HG03439 (cell line): ENCODE measurements at regions not wholly inside any gene's neighbourhood (a gene's known extent, or its start where the extent isn't known, plus 50 kb on each side); places are given as distances from the start of the nearest gene placed in this dataset.
A peak's percentile ranks its signal among the peaks of the same experiment; 100 is the strongest.

Experiments
- ATAC-seq: cut with Tn5 transposase; IDR thresholded peaks from one replicate; pipeline ENCODE4 v1.9.1; 2021; ENCODE audit warnings: mild to moderate bottlenecking, moderate library complexity; ENCODE audit not compliant: unreplicated experiment

DNA sequence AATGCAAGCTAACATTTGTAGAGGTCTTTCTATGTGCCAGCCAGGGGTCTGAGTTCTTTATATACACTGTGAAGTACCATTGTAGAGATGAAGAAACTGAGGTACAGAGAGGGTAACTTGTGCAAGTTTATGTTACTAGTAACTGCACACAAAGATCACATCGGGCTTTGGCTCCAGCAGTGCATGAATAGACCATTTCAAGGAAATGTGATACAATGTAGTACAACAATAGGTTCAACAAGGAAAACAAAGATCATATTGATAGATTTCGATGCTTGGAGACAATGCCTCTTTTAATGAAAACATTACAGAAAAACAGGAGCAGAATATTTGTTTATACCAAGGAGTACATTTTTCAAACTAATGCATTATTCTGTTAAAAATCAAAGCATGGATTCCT is 115.3 kb downstream of the POLR2M start:
- ATAC-seq = no peak

DNA sequence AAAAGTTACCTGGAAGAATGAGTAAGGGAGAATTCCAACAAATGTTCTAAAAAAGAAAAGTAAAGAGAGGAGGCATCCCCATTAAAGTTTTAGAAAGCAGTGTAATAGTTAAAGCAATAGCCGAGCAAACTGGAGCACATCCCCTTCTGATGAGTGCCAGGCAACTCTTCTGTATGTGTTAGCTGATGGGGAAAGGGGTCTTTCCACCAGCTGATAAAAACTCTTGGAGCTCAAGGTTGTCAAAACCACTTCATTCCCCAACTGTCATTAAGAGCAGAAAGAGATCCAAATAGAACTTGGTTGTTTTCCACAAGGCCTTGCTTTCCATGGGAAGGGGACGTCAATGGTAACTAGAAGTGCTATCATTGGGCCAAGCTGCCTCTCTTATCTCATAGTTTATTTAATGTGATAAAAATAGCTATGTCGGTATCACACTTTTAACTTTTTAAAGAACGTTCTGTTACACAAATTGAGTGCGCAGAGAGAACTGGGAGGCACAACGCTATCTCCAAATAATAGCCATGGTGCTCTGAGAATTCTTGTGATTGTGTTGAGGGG is 116.9 kb downstream of the POLR2M start:
- ATAC-seq = no peak

DNA sequence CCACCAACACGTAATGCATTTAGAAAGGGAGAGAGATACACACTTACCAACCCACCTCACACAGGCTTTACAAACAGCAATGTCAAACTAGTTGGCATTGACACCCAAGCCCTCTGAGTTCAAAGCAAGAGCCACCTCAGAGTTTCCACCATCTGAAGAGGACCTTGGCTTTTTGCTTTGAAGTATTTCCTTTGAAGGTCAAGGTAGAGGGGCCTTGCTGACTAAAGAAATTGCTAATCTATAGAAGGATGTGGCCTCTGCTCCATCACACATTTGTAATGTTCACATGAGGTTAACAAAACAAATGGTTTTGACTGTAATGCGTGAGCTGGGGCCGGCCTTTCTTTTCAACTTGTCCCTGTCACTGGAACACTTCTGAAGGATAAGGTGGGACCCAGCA is 117.7 kb downstream of the POLR2M start:
- no peak for ATAC-seq

GRCh38 chr15:57827021-57827420 is 120.5 kb downstream of the POLR2M start:
- ATAC-seq = peak; percentile 56

GRCh38 chr15:57827971-57828370 is 121.5 kb downstream of the POLR2M start:
- ATAC-seq = no peak

DNA sequence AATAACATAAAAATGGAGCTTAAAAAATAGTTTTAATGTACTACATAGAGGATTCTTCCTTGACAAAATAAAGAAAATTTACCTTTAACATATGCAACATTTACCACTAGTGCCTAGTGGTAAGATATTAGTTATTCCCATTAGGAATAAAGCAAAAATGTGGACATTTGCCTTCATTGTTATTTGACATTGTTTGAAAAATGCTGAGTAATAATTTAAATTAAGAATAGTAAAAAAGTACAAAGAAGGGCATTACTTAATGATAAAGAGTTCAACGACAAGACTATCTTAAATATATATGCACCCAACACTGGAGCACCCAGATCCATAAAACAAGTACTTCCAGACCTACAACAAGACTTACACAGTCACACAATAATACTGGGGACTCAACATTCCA is 125.7 kb downstream of the POLR2M start:
- no peak for ATAC-seq

- no peak for ATAC-seq
These were observed 128.6 kb downstream of the POLR2M start for GRCh38 chr15:57835119-57835518.

DNA sequence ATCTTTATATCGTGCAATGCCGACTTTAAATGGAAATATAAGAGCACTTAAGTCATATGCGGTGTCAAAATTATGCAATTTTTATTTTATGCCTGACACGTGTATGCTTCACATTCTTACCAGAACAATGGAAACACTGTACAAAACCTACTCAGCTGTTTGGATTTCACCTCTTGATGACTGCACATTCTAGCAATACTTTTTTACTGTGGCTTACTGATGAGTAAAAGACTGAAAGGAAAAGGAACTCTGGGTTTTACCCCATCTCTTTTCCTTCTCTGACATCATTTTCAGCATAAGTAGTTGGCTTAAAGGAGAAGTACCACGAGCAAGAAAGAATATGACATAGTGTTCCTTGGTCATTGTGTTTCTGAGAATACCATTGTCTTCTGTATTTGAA is 142.8 kb downstream of the POLR2M start:
- ATAC-seq = no peak

GRCh38 chr15:57854531-57854930 is 148.0 kb downstream of the POLR2M start:
- ATAC-seq = no peak

DNA sequence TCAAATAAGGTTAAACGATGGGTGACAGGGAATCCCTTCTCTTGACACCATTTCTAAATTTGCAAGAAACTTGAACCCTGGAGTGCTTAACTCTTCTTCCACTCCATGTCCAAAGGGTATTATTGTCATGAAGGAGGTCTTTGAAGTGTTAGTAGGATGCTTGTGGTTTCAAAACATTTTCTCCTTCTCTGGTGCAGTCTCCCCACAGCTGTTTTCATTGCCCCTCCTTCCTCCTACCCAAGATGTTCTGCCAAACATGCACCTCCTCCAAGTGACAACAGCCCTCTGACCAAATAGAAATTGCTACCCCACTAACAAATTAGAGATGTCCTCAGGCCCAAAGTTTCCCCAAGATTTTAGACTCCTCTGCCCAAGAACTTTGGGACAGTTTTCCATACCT is 151.4 kb downstream of the POLR2M start:
- ATAC-seq = no peak

- ATAC-seq = no peak
These were observed 152.7 kb downstream of the POLR2M start for GRCh38 chr15:57859130-57859685.

GRCh38 chr15:57861034-57861638 is 154.6 kb downstream of the POLR2M start:
- ATAC-seq = no peak

DNA sequence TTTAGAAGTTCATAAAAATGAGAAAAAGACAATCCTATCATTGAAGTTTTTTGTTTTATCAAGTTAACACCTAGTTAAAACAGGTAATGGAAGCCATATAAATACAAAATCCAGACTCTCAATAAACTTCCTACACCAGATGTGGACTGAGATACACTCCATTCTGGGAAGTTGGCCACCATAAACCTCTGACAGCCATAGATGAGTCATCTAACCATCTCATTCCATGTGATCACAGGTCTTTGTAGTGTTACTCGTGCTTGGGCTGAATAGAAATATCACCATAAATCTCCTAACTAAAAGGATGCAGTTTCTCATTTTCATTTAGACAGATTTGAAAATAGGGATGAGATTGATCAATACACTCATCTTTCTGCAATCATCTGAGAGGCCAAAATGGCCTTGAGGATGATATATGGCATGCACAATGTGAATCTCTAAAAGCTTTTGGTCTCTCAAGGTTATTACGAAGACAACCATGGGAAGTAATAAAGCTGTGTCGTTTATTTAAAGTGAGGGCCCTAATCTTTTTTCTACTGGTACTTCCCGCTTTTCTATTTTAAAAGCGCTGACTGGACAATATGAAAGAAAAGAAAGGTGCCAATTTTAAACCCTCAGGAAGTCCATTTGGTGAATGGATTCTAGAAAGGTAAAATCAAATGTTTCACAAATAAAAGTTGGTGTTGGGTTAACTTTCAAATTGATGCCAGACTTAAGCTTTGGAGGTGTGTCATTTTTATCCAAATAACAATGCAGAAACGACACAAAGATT is 155.5 kb downstream of the POLR2M start:
- ATAC-seq = no peak

DNA sequence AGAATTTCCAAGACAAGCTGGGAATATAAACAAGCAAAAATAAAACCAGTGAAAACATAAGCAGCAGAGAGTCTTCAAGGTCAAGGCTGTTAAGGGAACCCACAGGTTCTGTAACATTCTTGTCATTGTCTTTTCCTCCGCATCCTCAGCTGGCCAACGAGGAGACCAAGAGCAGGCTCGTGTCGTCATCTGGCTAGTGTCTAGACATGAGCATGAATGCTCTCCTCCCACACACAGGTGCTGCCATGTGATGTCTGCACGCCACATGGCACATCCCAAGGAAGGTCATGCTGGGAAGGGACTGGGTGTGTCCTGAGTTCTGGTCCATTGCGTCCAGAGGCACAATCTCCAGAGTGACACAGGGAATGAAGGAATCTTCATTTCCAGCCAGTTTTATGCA is 156.2 kb downstream of the POLR2M start:
- ATAC-seq = no peak

DNA sequence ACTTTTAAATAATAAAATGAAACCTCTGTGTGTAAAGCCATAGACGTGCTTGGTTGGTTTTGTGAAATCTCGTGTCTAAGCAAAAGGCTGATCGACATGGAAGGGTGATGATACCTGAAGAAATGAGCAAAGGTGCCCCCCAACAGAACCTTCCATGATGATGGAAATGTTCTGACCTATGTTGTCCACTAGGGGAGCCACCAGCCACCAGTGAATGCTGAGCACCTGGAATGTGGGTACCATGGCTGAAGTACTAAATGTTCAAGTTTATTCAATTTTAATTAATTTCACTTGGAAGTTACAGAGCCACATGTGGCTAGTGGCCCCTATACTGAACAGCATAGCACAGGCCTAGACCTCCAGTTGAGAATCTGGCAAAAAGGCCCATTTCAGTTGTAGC is 158.8 kb downstream of the POLR2M start:
- no peak for ATAC-seq

GRCh38 chr15:57866149-57866736 is 159.7 kb downstream of the POLR2M start:
- no peak for ATAC-seq

DNA sequence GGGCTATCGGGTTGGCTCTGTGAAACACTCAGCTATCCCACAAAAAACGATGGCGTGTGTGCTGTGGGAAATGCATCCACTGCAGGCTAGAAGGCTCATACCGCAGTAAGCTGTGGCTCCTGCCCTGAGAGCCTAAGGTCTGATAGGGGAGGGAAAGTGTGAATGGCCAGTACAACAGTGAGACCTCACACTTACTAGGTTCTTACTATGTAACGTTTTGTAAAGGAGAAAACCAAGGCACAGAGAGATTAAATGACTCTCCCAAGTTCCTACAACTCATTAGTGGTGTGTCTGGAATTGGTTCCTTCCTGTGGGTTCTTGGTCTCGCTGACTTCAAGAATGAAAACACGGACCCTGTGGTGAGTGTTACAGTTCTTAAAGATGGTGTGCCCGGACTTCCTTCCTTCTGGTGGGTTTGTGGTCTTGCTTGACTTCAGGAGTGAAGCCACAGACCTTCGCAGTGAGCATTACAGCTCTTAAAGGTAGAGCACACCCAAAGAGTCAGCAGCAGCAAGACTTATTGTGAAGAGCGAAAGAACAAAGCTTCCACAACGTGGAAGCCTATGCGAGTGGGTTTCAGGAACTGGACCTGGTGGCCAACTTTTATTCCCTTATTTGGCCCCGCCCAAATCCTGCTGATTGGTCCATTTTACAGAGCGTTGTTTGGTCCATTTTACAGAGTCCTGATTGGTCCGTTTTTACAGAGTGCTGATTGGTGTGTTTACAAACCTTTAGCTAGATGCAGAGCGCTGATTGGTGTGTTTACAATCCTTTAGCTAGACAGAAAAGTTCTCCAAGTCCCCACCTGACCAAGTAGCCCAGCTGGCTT is 161.7 kb downstream of the POLR2M start:
- ATAC-seq = no peak

DNA sequence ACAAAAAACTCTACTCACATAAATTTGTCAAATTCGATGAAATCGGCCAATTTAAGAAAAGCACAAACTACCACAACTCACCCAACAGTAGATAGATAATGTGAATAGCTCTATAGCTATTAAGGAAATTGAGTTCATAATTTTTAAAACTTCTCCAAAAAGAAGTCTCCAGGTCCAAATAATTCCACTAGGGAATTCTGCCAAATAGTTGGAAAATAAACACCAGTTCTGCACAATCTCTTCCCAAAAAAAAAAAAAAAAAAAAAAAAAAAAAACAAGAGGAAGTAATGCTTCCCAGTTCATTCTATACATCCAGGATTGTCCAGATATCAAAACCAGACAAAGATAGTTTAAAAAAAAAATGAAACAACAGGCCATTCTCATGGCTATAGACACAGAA is 164.2 kb downstream of the POLR2M start:
- ATAC-seq = no peak

DNA sequence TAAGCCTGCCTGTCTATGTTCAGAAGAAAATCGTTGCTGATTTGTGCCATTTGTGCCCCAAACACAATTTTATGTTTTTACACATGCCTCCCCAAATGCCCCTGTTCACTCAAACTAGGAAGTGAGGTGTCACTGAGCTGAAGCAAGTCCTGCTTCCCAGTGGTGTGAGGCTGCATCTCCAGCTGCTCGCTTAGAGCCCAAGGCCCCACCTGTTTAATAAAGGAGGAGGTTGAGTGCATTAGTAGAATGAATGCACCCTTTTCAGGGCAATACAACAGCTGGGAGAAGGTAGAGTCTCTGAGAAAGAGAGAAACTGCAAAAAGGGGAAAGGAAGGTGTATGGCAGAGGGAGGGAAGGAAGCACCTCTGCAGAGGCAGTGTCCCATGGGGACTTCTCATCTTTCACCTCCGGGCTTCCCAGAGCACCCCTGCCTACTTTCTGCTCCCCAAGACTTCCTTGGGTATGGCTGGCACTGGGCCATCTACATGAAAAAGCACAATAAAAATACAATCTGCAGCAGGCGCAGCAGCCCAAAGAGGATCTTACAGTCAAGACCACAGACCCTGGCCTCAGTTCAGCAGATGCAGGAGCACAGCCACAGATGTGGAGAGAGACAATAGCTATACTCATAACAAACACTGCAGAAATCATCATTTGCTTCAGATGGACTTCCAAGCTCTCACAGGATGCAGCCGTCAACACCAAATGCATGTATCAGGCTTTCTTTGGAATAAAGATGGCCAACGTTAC is 165.9 kb downstream of the POLR2M start:
- no peak for ATAC-seq

GRCh38 chr15:57873564-57874209 is 167.2 kb downstream of the POLR2M start:
- ATAC-seq = no peak
